ENCODE measurements at regions not wholly inside any gene's neighbourhood (a gene's known extent, or its start where the extent isn't known, plus 50 kb on each side); places are given as distances from the start of the nearest gene placed in this dataset.

- no peak overlapping the region for H3K4me3 ChIP-seq (replicated peaks in 1 of 3; ENCODE audit: insufficient read depth in 1 of 3, low read depth in 2 of 3, low read length in 3 of 3)
- H2AFZ ChIP-seq (ENCODE audit: low read length), result no peak overlapping the region
- DNase-seq (ENCODE audit: low spot score) (no peak), ATAC-seq (no peak), FAIRE-seq (no peak)
- H3K4me2 ChIP-seq (ENCODE audit: low read depth, low read length), result no peak overlapping the region
- WGBS (ENCODE audit: low lambda C conversion rate), result 0% methylated on average over 3 of the region's 3 CpGs
- no TSS peak for BruUV-seq (replicated peaks)
- no peak overlapping the region for H3K9ac ChIP-seq (ENCODE audit: insufficient read depth, low read depth, low read length)
- no peaks in the 10 kb centered on the region for H3K79me2 ChIP-seq (ENCODE audit: insufficient read depth, low read length)
- in situ Hi-C loops (cut with HindIII; ENCODE audit: extremely low pct_ligation_motif_present, low pct_unique_long_range_greater_than_20kb) (no loop called here), intact Hi-C loops (cut with micrococcal nuclease; ENCODE audit: unreplicated experiment) (no loop called here)
- no peaks in the 10 kb centered on the region for H3K27me3 ChIP-seq (ENCODE audit: control insufficient read depth in 1 of 2, insufficient read depth in 2 of 2, low read length in 2 of 2)
- H3K9me3 ChIP-seq (ENCODE audit: low read length), result no peaks in the 10 kb centered on the region
- H3K4me1 ChIP-seq (ENCODE audit: insufficient read depth, low read length), result no peaks in the 10 kb centered on the region
- ChIA-PET POLR2A (no interaction called here), CTCF (ENCODE audit: low intra/inter-chr PET ratio, low total read pairs) (no interaction called here)
- H4K20me1 ChIP-seq (ENCODE audit: insufficient read depth, low read length), result no peaks in the 10 kb centered on the region
- H3K27ac ChIP-seq (ENCODE audit: extremely low read length, insufficient read depth, low read length), result no peak overlapping the region
- no peaks in the 10 kb centered on the region for H3K36me3 ChIP-seq (replicated peaks in 1 of 2; ENCODE audit: control insufficient read depth in 1 of 2, insufficient read depth in 2 of 2, low read length in 2 of 2)
- TF ChIP-seq ZNF704 (CRISPR knock-in tag; IDR thresholded peaks at IDR 0.05; ENCODE audit: borderline replicate concordance) (no peak), BATF2 (CRISPR knock-in tag; IDR thresholded peaks at IDR 0.05) (no peak), ARID4A (CRISPR knock-in tag; IDR thresholded peaks at IDR 0.05; ENCODE audit: borderline replicate concordance) (no peak), ZNF296 (CRISPR knock-in tag; conservative IDR thresholded peaks at IDR 0.05) (no peak), SUZ12 (IDR thresholded peaks at IDR 0.05; ENCODE audit: low read depth, low read length) (no peak), GABPB1 (CRISPR knock-in tag; IDR thresholded peaks at IDR 0.05) (no peak), ZGPAT (CRISPR knock-in tag; IDR thresholded peaks at IDR 0.05) (no peak), ZSCAN22 (CRISPR knock-in tag; IDR thresholded peaks at IDR 0.05) (no peak), FIP1L1 (IDR thresholded peaks at IDR 0.05; ENCODE audit: borderline replicate concordance, insufficient read depth, low read depth, low read length) (no peak), ZBTB39 (CRISPR knock-in tag; IDR thresholded peaks at IDR 0.05) (no peak), TEAD3 (CRISPR knock-in tag; optimal IDR thresholded peaks at IDR 0.05; ENCODE audit: borderline replicate concordance) (no peak), ZSCAN20 (CRISPR knock-in tag; IDR thresholded peaks at IDR 0.05; ENCODE audit: borderline replicate concordance) (no peak)
Observed at GRCh38 chr6:103874575-103874974, 985.1 kb downstream of the HACE1 start.

Data from HepG2 (cell line).